Left kidney (tissue), 1 donor: ENCODE measurements at regions not wholly inside any gene's neighbourhood (a gene's known extent, or its start where the extent isn't known, plus 50 kb on each side); places are given as distances from the start of the nearest gene placed in this dataset.

ENCODE experiments used
- DNase-seq: peaks from one replicate; pipeline ENCODE4 v3.0.0-alpha.2; 2013

GRCh38 chr9:95822583-95823431, 52.7 kb upstream of the ERCC6L2 start:
- DNase-seq: no peak

GRCh38 chr9:95822015-95822414, 53.5 kb upstream of the ERCC6L2 start:
- no peak for DNase-seq

- DNase-seq: no peak
Observed at GRCh38 chr9:95820074-95820473, 55.4 kb upstream of the ERCC6L2 start.

GRCh38 chr9:95819636-95820035, 55.9 kb upstream of the ERCC6L2 start:
- DNase-seq: no peak

- DNase-seq: no peak
Observed at GRCh38 chr9:95817205-95817604, 58.3 kb upstream of the ERCC6L2 start.

- DNase-seq: no peak
Observed at GRCh38 chr9:95816716-95817115, 58.8 kb upstream of the ERCC6L2 start.

GRCh38 chr9:95815961-95816360, 59.5 kb upstream of the ERCC6L2 start:
- DNase-seq: no peak

- DNase-seq: no peak
Observed at GRCh38 chr9:95815133-95815532, 60.4 kb upstream of the ERCC6L2 start.

GRCh38 chr9:95813923-95814322, 61.6 kb upstream of the ERCC6L2 start:
- no peak for DNase-seq

GRCh38 chr9:95810814-95811213, 64.7 kb upstream of the ERCC6L2 start:
- DNase-seq: no peak

- no peak for DNase-seq
Observed at GRCh38 chr9:95810133-95810532, 65.4 kb upstream of the ERCC6L2 start.

- DNase-seq: no peak
Observed at GRCh38 chr9:95809686-95810085, 65.8 kb upstream of the ERCC6L2 start.

- DNase-seq: no peak
Observed at GRCh38 chr9:95808011-95808410, 67.5 kb upstream of the ERCC6L2 start.

- DNase-seq: no peak
Observed at GRCh38 chr9:95807326-95807947, 68.1 kb upstream of the ERCC6L2 start.

- DNase-seq: no peak
Observed at GRCh38 chr9:95803197-95803596, 72.3 kb upstream of the ERCC6L2 start.

GRCh38 chr9:95801797-95802196, 73.7 kb upstream of the ERCC6L2 start:
- DNase-seq: no peak

- no peak for DNase-seq
Observed at GRCh38 chr9:95796029-95796428, 79.5 kb upstream of the ERCC6L2 start.

- no peak for DNase-seq
Observed at GRCh38 chr9:95793924-95794828, 81.3 kb upstream of the ERCC6L2 start.

- no peak for DNase-seq
Observed at GRCh38 chr9:95791695-95792094, 83.8 kb upstream of the ERCC6L2 start.

- no peak for DNase-seq
Observed at GRCh38 chr9:95791286-95791685, 84.2 kb upstream of the ERCC6L2 start.

GRCh38 chr9:95788521-95788991, 86.9 kb upstream of the ERCC6L2 start:
- no peak for DNase-seq

GRCh38 chr9:95788021-95788420, 87.5 kb upstream of the ERCC6L2 start:
- DNase-seq: no peak

GRCh38 chr9:95785209-95785608, 90.3 kb upstream of the ERCC6L2 start:
- DNase-seq: no peak
